NCI-H146 treated with DMSO at 0.1 percent for 48 hours (cell line): ENCODE measurements at regions not wholly inside any gene's neighbourhood (a gene's known extent, or its start where the extent isn't known, plus 50 kb on each side); places are given as distances from the start of the nearest gene placed in this dataset.

Experiments
- DNase-seq: peaks from one replicate; lab custom pipeline; 2025; ENCODE audit not compliant: unreplicated experiment; lab: John Stamatoyannopoulos, UW

DNA sequence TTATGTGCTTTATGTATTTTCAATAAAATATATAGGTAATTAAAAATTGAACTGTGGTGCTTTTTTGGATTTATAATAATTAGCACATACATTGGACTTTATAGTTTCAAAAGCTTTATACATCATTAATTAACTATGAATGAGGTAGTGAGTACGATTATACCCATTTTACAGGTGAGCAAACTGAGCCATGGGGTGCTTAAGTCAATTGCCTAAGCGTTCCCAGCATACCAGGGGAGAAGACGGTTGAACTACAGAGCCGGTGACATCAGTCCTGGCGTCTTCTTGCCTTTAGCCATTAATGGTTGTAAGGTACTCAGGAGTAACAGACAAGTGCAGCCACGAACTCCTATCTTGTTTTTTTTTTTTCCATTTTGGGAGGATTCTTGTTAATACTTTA lies 172.8 kb downstream of the GATA3 start:
- DNase-seq: no peak

DNA sequence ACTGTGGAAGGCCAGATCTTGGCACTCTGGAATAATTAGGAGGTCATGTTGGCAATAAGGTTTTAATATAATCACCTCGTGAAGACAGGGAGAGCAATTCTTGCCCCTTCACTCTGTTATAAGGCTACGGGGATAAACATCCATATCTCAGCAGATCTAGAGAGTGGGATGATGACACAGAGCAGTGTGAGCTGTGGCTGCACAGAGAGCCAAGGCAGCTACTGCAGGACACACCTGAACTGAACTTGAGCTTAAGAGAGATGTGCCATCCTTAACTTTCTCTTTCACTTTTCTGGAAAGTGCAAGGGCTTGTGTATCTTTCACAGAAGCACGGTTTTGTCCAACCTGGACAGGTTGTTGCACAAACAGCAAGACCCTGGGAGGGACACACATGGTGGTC lies 174.7 kb downstream of the GATA3 start:
- DNase-seq: no peak

DNA sequence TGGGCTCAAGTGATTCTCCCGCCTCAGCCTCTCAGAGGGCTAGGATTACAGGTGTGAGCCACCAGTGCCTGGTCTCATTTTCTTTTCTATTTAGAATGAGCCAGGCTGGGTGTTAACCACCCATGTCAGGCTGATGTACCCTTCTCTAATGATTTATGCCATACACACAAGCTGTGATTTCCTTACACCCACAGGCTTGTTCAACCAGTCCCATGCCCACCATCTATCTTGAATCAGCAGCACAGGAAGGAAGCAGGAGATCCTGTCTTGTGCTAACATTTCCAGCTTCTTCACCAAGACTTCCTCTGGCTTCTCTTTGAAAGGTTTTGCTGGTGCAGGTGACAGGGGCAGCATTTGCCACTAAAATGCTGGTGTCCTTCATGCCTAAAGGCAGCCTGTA lies 176.4 kb downstream of the GATA3 start:
- no peak for DNase-seq

DNA sequence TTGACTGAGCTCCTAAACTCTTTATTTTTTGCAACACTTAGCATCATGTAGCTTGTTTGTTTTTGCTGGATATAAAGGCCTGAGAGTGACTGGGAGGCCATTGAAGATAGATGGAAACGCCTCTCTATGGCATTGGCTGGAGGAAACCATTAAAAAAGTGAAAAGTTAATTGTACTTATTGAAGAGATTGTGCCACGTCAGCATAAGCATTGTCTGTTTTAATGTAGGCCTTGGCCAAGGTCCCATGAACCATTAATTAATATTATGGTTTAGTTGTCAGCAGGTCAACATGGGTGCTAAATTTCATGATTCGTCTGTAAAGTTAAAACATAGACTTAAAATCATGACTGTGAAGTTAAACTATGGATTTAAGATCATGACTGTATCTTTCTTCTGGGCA lies 178.6 kb downstream of the GATA3 start:
- DNase-seq: no peak

DNA sequence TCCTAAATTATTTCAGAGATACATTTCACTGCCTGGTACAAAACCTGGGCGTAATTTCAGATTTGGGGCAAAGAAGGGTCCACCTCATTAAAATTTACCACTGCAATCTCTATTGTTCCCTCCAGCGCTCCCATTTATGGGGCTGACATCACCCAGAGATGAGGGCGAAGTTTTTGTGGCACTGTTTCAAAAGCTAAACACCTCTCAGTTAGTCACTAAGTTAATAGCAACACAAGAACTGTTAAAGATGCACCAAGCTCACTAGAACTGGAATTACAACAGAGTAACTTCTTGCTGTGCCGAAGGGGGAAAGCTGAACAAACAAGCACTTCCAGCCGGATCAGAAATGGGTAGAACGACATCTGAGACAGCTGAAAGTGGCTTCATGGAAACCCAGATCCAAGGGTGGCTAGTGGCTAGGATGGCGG lies 179.4 kb downstream of the GATA3 start:
- DNase-seq: no peak

DNA sequence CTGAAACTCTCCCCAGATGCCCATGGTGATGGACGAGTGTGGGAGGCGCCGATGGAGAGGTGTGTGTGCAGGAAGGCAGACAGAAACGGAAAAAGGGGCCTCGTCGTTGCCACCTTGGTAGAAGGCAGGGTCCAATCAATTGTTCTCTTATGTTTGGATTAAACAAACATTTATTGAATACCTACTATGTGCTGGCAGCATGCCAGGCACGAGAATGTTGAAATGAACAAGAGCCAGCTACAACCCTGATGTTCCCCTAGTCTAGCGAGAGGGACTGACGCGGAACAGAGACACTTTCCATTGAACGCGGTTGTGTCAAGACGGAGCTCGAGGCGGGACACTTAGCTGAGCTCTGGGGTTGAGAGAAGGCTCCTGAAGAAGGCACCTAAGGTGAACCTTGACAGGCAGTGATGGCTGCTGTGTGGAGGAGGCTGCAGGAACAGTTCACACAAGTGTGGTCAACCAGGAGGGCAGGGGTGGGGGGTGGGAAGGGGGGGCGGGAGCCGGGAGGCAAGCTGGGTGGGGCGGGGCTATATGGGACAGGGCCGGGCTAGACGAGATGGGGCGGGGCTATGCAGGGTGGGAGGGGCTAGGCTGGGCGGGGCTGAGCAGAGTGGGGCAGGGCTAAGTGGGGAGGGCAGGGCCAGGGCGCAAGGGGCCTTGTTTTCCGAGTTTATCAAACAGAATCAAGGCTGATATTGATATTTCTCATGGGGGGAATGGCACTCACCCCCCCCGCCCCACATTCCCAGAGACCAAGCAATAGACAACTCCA lies 181.0 kb downstream of the GATA3 start:
- no peak for DNase-seq

DNA sequence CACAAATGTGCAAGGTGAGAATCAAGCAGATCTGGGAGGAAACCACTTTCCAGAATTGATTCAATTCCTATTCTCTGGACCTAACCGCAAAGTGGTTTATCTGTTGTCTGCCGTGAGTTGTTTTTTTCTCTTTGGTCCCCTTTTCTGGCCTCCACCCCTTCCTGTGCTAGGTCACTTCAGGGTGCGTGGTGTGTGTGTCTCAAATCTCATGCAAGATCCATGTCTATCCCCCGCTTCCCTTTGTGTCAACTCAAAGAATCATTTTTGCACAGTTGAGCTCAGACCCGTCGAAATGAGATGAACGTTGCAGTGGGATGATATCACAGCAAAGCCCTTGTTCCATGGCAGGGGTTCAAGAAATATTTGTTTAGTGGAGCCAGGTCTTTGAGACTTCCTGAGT lies 184.5 kb downstream of the GATA3 start:
- DNase-seq: no peak

DNA sequence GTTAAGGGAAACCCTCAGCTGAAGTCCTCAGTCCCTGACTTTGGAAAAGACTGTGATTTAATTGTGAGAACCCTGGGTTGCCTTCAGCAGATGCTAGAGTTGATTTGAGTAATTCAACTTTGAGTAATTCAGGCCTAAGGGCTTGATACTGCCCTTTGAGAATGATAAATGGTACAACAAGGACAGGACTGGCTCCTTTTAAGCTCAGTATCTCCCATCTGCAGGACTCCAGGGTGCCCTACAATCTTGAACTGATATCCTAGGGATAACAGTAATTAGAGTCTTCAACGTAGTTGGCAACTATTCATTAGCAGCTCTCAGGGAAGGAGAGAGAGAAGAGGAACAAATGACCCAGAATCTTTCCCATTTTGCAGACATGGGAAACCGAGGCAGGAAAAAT lies 186.4 kb downstream of the GATA3 start:
- DNase-seq: no peak

DNA sequence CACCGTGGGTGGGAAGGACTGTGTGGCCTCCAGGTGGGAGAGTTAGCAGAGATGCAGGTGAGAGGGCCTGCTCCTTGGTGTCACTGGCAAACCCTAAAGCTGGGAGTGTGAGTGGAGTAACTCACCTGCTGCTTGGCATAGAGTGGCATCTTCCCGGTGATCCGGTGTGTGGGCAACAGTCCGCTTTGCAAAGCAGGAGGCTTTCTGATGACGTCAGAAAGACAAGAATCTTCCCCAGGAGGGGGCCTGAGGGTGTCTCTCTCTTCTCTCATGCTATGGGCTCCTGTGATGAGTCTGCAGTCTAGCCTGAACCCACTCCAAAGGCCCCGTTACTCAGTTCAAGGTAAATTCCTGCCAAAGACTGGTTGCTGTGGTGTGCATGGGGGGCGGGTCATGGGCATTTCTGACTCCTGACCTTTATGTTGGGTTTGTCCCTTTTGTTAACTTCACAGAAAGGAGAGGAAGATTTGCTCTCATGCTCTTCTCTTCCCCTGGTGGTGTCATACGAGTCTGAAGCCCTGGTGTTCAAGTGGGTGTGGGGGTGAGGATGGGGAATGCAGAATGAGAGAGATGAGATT lies 187.9 kb downstream of the GATA3 start:
- no peak for DNase-seq

DNA sequence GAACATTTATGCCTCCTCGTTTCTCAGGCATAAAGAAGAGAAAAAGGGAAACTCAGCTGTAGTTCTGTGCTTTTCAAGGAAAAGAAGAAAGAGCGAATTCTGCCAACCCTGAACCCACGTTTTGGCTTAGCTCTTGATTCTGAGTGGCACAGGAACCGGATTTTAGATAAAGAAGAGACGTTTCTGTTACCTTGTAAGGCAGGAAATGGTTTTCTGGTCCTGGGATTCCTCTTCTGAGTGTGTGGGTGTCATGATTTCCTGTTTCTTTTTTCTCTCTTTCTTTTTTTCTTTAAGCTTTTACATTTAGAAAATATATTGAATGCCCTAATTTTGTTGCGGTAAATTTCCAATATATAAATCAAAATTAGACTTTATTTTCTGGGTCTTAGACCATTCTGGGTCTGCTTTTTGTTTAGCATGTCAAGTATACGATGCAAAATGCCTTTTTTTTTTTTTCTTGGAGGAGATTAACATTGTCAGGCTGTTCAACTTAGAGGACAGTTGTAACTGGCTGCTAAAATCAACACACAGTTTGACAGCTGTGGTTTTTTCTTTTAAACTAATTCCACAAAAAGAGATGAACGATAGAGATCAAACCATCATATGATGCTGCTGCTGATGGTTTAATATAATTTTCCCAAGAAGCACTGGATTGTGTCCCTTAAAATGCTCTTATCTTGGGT lies 190.8 kb downstream of the GATA3 start:
- no peak for DNase-seq

DNA sequence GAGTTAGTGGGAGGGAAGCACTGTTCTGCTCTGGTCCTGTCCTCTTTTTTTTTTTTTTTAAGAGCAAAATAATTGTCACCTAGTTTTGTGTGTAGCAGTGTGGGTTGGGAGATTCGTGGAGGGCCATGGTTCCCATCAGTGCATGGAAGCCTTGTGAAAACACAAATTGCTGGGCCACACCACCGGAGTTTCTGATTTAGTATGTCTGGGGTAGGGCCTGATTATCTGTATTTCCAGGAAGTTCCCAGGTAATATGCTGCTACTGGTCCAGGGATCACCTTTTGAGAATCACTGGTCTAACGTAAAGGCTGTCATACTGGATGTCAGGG lies 191.3 kb downstream of the GATA3 start:
- DNase-seq: no peak

DNA sequence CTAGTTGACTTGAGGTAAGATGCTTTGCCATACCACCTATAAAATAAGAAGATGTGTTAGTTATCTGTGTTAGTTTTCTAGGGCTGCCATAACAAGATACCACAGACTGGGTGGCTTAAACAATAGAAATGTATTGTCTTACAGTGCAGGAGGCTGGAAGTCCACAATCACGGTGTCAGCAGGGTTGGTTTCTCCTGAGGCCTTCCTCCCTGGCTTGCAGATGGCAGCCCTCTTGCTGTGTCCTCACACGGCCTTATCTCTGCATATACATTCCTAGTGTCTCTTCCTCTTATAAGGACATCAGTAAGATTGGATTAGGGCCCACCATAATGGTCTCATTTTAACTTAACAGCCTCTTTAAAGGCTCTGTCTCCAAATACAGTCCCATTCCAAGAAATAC lies 192.1 kb downstream of the GATA3 start:
- no peak for DNase-seq

DNA sequence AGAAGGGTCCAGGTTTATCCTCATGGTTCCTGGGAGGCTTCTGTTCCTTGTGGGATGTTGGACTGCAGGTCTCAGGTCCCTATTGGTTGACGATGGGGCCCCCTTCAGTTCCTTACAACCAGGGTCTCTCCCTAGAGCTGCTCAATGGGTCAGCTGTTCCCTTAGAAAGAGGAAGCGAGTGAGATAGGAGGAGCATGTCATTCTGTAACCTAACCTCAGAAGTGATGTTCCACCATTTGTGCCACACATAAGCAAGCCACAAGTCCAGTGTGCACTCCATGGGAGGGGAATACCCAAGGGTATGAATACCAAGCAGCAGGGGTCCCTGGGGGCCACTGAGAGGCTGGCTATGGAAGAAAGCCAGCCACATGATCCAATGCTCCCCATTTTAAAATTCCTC lies 192.7 kb downstream of the GATA3 start:
- DNase-seq: no peak

DNA sequence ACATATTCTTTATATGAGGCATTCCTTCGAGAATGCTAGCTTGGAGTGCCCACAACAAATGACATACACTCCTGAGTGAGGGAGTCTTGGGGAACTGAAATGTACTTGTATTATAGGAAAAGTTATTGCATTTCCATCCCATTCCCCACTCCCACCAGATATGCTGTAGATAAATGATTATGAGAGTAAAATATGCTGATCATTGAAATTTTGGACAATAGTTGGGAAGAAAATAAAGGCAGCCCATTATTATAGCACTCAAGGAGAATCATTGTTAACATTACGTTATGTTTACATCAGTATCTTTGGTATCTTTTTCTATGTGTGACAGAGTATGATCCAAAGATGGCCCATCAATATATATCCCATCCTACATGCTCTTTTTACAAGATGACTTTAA lies 194.4 kb downstream of the GATA3 start:
- DNase-seq: no peak

DNA sequence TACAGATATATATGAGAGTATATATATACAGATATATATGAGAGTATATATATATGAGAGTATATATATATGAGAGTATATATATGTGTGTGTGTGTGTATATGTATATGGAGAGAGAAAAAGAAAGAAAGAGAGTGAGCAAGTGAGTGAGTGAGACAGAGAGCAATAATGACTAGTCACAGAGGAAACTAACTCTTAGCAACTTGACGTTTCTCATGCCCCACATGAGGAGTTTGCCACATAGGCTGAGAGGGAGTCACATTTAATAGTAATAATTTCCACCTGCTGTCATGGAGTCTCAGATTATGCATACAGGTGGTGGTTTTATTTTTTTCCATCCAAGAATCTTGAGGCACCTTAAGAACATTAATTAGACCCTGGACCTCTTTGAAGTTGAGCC lies 199.9 kb downstream of the GATA3 start:
- DNase-seq: no peak

DNA sequence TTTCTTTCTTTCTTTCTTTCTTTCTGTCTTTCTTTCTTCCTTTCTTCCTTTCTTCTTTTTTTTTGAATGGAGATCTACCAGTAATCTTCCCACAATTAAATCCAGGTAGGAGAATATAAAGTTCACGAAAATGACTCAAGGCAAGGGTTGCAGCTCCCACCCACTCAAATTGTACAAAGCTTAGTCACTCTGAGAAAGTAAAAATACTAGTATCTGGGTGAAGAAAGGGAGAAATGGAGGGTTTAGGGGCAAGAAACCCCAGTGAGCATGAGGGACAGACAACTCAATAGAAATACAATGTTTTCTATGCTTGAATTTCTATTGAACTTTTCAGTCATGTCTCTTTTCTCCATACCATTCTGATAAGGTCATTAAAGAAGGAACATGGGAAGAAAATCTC lies 200.8 kb downstream of the GATA3 start:
- no peak for DNase-seq

DNA sequence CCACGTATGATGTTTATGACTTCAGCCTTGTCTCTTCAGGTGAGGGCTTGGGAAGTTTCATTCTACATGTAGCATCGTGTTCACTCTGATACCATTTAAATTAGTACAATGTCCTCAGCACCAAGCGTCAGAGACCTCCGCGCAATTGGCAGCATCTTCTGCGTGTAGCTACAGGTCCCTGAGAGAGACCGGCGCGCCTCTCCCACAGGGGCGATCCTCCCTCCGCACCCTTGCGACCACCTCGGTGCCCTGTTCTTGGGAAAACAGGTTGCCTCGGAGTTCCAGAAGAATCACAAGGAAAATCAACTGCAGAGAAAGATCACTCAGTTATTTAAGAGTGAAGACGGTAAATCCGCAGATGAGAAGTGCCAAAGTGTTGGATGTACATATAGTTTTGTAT lies 206.2 kb downstream of the GATA3 start:
- DNase-seq: no peak

DNA sequence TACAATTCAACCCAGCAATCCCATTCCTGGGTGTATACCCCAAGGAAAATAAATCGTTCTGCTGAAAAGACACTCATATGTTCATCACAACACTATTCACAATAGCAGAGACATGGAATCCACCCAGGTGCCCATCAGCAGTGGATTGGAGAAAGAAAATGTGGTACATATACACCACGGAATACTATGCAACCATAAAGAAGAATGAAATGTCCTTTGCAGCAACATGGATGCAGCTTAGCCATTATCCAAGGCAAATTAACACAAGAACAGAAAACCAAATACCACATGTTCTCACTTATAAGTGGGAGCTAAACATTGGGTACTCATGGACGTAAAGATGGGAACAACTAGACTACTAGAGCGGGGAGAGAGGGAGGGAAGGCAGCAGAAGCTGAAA lies 207.8 kb downstream of the GATA3 start:
- no peak for DNase-seq

DNA sequence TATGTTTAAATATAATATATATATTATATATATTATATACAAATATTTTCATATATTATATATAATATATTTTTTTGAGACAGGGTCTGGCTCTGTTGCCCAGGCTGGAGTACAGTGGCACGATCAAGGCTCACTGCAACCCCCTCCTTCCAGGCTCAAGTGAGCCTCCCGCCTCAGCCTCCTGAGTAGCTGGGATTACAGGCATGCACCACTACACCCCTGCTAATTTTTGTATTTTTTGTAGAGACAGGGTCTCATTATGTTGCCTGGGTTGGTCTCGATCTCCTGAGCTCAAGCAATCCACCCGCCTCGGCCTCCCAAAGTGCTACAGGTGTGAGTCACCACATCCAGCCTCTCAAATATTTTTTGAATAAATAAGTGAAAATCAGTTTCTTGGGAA lies 215.5 kb downstream of the GATA3 start:
- no peak for DNase-seq

DNA sequence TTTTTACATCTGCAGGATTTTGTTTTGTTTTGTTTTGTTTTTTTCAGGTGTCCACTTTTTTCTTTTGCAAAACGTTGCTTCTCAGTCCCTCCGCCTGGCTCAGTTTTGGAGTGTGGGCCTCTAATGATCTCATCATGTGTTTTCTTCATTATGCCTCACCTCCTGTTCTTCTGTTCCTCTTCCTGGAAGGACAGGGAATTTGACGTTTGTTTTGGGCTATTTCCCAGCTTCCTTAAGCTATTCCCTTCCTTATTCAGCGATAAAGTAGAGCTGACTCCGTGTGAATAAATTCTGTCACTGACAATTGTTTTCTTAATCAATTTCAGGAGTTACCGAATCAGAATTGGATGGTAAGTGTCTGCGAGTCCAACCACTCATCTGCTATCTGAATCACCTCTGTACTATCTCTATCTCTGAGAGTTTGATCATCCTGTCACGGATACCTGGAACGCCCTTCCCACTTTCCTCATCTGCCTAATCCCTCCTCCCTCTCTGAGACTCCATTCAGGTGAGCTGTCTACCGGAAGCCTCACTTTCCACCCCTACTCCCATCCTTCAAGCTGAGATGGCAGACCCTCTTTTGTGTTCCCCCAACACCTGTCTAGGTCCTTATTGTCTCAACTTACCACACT lies 218.4 kb downstream of the GATA3 start:
- DNase-seq: no peak

DNA sequence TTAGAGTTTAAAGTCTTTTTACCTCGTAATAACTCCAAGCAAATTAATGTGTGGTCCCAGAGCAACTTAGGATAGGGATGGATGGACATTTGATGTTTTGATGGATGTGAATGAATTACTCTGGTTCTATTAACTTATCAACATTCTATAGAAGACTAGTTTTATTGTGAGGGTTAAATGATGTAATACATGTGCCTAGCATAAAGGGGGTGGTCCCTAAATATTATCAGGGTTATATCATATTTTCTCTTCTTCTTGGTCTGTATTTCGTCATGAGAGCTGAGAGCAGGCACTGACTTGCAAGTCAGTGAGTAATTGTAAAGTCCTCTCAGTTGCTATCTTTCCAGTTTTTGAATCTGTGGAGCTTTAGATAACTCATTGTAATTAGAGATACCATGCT lies 219.3 kb downstream of the GATA3 start:
- no peak for DNase-seq

DNA sequence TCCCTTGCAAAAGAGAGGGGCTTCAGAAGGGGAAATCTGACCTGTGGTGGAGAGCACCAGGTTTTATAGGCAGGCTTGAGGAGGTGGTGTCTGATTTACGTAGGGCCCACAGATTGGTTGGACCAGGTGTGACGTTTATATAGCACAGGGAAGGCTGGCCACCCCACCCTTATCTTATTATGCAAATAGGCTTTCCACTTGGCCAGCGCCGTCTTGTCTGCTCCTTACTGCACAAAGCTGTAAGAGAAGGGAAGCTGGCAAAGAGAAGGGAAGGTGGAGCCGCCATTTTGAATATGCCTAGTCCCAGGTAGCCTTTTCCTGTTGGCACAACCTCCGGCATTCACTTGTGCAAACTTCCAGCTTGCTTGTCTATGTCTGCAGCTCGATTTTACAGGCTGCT lies 221.4 kb downstream of the GATA3 start:
- DNase-seq: peak; percentile 24
